GM20000 (cell line): ENCODE measurements at regions not wholly inside any gene's neighbourhood (a gene's known extent, or its start where the extent isn't known, plus 50 kb on each side); places are given as distances from the start of the nearest gene placed in this dataset.

ENCODE experiments used
- DNase-seq: peaks from one replicate; pipeline ENCODE4 v3.0.0; 2012; ENCODE audit warnings: low spot score
- TF ChIP-seq, protein P1 (sequence below): IDR thresholded peaks from 2 replicates; pipeline ENCODE4 v1.5.1; 2012; ENCODE audit warnings: mild to moderate bottlenecking, control low read depth; ENCODE audit errors: extremely low read depth, missing control alignments

DNA sequence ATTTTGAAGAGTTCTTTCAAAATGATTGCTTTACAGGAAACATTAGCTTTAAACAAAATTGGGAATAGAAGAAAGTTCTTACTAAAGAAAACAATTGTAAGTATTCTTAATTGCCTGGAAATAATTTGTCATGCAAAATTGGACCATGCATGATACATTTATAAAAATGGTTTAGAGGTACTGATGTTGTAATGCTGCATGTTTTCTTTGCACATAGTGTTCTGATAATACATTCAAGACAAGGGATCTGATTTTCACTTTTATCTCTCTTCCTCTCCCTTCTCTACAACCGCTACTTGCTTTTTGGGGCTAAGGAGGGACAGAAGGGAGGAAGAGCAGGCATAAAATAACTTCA lies 211.6 kb upstream of the MPDZ start:
- TF ChIP-seq, protein P1, sequence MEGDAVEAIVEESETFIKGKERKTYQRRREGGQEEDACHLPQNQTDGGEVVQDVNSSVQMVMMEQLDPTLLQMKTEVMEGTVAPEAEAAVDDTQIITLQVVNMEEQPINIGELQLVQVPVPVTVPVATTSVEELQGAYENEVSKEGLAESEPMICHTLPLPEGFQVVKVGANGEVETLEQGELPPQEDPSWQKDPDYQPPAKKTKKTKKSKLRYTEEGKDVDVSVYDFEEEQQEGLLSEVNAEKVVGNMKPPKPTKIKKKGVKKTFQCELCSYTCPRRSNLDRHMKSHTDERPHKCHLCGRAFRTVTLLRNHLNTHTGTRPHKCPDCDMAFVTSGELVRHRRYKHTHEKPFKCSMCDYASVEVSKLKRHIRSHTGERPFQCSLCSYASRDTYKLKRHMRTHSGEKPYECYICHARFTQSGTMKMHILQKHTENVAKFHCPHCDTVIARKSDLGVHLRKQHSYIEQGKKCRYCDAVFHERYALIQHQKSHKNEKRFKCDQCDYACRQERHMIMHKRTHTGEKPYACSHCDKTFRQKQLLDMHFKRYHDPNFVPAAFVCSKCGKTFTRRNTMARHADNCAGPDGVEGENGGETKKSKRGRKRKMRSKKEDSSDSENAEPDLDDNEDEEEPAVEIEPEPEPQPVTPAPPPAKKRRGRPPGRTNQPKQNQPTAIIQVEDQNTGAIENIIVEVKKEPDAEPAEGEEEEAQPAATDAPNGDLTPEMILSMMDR: no peak
- no peak for DNase-seq

DNA sequence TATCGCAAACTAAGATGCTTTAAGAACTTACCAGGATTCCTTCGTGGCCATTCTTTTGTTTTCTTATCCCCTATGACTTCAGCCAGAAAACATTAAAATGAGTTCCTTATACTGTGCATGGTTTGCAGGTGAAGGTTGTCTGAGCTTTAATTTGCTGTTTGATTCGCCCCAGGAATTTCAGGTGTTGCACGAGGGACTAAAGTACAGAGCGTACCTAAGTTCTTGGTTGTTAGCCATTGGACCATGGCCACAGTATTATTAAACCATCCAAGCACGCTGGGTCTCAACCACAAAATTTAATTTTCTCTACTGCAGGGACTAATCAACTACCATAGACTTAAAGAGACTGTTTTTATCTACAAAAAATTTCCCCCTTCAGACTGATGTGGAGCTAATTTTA lies 208.4 kb upstream of the MPDZ start:
- TF ChIP-seq, protein P1: no peak
- no peak for DNase-seq

DNA sequence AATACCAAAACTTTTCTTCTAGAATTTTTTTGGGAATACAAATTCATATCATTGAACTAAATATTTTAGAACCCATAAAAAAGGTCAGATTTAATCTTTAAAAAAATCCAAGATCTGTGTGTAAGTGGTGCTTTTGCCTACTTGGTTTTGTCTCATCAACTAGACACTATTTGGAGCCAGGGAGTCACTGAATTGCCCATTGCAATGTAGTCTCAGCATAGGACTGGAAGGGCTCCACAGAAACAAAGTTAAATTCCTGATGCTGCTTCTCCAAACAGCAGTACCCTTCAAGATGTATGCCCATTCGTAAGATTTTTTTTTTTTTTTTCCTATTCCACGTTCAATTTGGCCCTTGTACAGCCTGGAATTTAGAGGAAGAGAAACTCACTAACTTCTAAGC lies 208.0 kb upstream of the MPDZ start:
- TF ChIP-seq, protein P1: no peak
- no peak for DNase-seq

DNA sequence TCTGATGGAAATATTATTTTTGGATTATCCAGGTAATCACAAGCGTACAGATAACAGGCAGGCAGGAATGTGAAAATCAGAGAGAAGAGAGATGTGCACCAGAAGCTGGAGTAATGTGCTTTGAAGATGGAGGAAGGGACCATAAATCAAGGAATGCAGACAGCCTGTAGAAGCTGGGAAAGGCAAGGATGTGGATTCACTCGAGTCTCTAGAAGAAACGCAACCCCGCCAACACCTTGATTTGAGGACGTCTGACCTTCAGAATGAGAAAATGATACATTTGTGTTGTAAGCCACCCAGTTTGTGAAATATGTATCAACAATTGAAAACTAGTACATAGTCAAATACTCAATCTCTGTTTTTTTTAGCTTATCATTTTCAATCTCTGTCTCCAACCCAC lies 207.6 kb upstream of the MPDZ start:
- no peak for DNase-seq

DNA sequence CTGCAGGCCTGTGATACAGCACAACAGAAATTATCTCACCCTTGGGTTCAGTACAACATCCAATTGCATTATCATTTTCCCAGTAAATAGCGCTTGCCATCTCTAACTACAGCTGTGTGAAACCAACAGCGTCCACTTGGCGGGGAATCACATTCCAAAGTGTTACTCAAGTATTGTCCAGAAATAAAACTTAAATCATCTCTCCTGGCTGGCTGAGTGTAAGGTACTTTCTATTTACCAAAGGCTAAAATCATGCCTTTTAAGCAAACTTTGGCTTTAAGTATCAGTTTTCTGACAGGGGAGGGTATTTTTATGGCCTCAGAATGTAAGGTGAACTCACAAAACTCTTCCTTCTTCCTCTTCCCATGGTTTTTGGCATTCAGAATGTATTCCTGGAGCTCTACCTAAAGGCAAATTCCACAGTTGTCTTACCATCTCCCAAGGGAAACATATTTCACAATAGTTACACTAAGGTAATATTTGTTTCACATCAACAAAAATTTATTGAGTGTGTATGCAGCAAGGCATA lies 205.6 kb upstream of the MPDZ start:
- DNase-seq: no peak
- TF ChIP-seq, protein P1: no peak

More for the DNA sequence above, 207.6 kb upstream of the MPDZ start:
- TF ChIP-seq, protein P1: no peak

DNA sequence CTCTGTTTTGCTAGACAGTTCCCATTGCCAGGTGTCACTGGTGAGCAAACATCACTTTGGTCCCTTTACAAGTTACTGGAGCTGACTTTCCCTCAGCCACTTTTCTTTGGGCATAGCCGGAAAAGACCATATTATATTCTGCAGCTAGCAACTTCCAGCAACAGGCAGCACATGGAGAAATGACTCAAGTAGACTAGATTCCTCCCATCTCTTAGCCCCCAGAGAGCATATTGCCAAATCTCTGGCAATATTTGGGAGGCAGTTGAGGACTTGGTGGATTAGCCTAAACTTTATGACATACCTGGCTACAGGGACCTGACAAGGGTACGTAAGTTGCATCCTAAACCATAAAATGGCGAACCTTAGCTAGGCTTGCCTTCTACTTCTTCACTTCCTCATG lies 204.7 kb upstream of the MPDZ start:
- DNase-seq: no peak
- TF ChIP-seq, protein P1: no peak

DNA sequence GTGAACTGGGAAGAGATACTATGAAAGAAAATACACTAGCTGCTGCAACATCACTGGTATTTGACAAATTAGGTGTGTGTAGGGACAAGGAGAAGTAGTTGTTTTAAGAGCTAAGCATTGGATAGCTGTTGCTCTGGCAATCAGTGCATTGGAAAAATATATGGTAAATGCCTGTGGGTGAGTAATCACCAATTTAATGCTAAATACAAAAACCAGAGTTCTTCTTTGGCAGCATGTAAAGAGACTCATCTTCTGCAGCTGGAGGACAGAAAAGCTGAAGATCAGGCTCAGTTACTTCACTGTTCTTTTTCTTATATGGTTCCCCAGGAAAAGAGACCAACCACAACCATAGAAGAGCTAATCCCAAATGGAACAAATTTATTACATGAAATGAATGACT lies 201.8 kb upstream of the MPDZ start:
- TF ChIP-seq, protein P1: no peak
- no peak for DNase-seq

DNA sequence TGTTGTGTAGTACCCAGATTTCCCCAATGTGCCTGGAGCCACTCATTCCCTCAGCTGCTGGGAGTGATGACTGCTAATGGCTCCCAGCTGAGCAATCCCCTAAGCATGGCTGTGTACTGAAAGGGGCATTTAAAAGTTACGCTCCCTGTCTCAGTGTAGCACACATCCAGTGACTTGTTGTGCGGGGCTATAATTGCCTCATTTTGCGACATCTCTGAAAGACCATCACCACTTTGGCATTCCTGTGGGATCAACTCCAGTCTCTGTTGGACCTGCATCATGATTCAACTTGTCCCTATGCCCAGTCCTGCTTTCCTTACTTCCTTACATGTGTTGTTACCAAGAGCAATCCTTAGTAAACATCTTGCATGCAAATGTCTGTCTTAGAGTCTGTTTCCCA lies 201.2 kb upstream of the MPDZ start:
- TF ChIP-seq, protein P1: no peak
- DNase-seq: no peak
